NCI-H187 treated with DMSO at 0.1 percent for 48 hours (cell line): ENCODE measurements at regions not wholly inside any gene's neighbourhood (a gene's known extent, or its start where the extent isn't known, plus 50 kb on each side); places are given as distances from the start of the nearest gene placed in this dataset.

Source experiments
- DNase-seq: peaks from one replicate; lab custom pipeline; 2025; lab: John Stamatoyannopoulos, UW

DNA sequence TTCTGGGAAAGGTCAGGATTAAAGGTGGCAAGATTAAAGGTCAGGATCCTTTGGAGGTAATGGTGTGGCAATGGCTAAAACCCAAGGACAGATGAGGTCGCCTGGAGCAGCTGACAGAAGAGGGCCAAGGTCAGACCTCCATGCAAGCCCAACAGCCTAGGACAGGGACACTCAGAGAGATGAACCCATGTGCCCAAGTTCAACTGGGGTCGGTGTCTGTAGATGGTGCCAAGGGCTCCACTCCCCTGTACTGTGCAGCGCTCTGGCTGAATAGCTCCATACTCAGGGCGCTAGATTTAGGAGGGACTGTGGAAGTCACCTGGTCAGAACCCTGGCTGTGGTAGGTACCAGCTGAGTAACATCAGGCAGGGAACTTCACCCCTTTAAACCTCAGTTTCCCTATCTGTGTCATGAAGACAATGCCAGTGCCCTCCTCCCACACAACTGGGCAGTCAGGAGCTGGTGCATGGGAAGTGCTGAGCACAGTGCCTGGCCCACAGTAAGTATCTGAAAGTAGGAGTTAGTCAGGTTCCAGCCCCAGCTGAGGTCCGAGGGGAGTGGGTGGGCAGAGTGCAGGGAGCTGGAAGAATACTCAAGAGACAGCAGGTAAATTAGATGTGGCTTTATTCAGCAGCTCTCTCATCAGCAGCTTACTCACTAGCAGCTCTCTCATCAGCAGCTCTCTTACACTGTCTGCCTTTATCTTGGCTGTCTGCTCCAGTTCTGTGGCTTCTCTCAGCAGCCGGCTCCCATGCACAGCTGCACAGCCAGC lies 327.1 kb downstream of the GLRX3 start:
- DNase-seq = no peak

DNA sequence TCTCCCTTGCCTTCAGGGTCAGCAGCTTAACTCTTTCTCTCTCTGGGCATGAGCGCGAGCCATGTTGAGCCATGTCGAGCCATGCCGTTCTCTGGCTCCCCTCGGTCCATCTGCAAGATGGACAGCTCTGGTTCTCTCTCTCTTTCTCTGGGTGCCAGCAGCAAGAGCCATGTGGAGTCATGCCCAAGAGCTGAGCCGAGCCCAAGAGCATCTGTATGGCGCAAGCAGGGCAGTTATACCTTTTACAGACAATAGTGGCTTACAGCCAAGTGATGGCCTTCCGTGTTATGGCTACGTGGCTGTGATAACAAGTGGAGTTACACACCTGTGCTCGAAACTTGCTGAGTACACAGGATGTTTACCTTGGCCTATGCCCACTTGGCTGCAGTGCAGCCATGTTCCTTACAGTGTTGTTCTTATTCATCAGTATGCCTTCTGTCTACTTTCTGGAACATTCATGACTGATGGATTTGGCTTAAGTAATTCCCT lies 327.7 kb downstream of the GLRX3 start:
- no peak for DNase-seq

DNA sequence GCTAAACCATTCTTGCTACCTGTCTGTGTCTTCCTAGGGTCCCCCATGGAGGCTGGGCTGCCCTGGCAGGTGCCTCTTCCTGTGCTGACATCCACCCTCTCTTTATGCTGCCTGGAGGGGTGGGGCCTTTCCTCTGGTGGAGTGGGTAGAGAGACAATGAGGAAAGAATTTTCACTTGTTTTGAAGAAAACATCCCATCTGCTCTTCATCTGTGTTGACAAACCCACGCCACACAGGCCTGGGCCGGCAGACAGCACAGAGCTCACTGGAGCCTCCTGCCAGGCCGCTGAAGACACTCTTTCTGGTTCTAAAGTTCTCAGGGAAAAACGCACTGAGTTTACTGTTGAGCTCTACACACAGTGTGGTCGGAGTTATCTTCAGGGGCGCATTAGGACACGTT lies 328.2 kb downstream of the GLRX3 start:
- DNase-seq = no peak

DNA sequence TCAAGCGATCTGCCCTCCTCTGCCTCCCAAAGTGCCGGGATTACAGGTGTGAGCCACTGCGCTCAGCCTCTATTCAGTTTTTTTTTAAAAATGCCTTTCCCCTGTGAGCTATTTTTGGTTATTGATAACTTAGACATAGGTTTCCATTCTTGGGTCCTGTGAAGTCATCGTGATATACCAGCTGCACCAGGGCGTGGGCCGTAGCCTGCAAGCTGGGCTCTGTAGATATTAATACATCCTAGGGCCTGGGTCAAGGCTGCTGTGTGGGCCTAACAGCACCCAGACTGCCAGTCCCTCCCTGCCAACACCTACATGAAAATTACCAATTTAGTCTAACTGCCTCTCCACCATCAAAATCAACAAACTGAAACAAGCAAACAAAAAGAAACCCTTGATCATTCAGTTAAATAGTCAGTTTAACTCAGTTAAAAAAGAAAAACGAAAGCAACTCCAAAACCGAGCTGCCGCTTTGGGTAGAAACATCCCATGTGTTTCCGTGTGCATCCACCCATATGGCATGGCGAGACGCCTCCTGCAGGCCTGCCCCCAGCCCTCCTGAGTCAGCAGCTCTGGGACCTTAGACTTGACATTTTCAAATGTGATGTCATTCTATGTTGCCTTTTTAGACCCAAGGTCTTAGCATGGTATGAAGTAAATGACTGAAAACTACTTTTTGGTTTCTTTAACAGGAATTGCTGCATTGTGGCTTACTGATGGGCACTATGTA lies 330.2 kb downstream of the GLRX3 start:
- no peak for DNase-seq

DNA sequence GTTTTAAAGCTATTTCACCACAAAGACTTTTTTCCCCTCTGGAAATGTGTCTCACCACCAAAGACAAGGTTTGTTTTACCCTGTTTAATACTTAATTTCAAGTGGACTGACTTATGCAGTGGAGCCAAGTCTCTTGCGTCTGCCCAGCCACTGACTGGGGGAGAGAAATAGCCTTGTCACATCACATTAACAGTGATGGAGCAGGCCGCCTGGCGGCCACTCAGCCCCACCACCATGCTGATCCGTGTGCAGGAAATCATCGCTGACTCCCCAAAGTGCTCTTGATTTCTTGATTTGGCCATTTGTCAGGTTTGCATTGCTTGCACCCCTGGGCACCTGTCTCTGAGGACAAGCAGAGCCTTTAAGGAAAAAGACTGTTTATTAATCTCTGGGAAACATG lies 334.1 kb downstream of the GLRX3 start:
- DNase-seq = no peak

DNA sequence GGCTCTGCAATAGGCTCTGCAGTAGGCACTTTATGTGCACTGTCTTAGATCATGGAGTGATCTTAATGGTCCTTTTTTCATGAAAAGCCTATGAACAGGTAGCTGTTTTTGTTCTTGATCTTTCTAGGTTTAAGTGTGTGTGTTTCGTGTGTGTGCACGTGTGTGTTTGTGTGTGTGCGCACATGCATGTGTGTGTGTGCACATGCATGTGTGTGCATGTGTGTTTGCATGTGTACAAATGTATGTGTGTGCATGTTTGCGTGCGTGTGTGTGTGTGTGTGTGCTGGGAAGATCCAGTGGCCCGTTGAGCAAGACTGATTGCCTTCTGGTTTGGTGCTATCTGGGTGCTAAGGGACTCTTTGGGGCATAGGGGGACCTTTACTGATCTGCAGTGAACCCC lies 334.8 kb downstream of the GLRX3 start:
- no peak for DNase-seq

DNA sequence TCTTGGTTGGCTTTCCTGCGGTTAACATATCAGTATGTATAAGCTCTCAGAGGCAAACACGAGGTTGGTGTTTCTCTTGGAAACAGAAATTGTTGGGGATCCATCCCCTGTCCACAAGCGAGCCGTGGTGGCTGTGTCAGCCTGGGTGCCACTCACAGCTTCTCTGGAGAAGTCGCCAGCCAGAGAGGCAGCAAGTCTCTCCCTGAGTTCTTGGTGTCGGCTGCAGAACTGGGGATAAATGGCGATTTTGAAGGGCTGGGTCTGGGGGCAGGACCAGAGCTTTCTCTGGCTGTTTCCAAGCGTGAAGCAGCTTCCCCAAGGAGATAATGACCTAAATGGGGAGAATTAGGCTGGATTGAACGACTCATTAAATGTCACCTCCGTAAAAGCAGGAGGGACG lies 335.3 kb downstream of the GLRX3 start:
- no peak for DNase-seq

DNA sequence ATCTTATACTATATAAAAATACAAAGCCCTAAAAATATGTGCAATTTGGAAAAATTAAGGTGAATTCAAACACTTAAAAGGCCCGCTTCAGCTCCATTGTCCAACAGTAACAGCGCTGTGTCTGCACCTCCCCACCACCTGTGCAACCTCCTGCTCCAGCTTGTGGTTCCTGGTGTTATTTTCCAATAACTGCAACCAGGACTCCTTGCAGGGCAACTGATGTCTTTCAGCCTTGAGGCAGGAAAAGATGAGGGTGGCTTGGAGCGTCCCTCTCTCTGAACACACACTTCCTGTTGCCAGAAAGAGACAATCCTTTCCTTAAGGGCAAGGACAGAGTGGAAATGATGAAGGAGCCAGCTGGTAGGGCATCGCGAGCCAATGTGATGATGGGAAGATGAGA lies 336.0 kb downstream of the GLRX3 start:
- no peak for DNase-seq

DNA sequence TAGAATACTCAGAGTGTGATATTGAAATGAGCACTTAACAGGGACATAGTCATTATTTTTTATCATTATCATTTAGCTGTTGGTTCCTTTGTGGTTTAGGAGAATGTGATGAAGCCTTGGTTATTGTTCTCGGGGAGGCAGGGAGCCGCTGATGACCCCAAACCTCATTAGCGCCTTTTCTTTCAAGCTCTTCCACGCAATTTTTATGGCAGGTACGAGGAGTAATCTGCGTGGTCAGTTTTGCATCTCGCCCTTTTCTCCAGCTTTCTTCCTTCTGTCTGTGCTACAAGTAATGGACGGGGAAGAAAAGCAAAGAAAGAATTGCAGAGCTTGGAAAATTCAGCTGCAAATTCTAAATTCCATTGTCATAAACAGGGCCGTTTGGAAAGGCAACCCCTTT lies 338.4 kb downstream of the GLRX3 start:
- no peak for DNase-seq

DNA sequence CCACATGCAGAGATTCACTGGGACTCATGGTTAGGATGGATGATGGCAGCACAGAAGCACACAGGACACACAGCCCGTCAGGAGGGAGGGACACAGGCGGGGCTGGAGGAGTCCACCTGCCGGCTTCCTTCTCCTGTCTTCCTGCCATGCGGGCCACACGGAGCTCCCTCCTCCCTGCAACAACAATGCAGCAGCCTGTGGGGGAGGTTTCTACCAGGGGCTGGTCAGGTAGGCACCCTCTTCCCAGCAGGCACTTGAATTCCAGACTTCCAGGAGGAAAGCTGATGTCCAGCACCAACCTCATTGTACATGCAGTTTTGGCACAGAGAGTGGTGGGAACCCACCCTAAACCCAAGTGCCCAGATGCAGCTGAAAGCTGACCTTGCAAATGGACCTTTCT lies 341.2 kb downstream of the GLRX3 start:
- no peak for DNase-seq

DNA sequence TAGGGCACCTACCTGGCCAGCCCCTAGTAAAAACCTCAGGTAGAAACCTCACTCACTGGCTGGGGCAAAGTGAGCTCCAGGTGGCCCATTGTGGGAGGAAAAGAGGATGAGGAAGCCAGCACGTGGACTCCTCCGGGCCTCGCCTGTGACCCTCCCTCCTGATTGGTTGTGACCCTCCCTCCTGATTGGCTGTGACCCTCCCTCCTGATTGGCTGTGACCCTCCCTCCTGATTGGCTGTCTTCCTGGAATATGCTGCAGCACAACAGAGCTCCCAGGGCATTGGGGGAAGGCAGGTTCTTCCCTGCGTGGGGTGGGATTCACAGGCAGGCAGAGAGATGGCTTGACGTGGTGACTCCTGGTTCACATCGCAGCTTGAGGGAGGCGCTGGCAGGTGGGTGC lies 343.0 kb downstream of the GLRX3 start:
- DNase-seq = no peak

DNA sequence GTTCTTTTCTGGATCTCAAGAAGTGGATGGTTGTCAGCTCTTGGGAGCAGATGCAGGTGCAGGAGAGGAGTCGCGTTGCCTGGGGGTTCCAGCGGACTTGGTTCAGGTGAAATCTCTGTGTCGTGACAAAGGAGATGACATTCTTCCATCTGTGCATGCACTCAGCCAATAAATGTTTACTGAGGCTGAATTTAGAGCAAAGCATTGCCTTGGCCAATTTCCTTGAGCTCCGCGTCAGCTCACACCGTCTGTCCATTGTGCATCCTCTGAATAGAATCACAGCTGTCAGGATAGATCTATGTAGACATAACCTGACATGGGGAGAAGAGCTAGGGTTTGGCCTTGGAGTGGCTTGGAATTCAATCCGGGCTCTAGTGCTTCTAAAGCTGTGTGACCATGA lies 343.7 kb downstream of the GLRX3 start:
- no peak for DNase-seq

DNA sequence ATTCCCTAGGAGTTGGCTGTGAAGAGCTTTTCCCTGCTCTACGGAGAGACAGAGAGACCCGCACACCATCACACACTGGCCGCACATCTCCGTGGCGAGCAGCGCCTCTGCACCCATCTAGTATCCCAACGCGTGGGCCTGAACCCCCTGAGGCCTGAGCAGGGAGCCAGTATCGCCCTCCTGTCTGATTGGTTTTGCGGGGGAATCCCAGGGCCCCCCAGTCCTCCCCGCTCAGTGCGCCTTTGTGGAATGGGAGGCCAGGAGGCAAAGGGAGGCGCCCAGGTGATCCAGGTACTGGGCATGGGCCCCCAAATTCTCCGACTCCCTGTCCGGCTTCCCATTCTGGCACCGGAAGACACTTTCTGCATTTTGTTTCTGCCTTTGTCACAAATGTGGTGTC lies 344.3 kb downstream of the GLRX3 start:
- no peak for DNase-seq

DNA sequence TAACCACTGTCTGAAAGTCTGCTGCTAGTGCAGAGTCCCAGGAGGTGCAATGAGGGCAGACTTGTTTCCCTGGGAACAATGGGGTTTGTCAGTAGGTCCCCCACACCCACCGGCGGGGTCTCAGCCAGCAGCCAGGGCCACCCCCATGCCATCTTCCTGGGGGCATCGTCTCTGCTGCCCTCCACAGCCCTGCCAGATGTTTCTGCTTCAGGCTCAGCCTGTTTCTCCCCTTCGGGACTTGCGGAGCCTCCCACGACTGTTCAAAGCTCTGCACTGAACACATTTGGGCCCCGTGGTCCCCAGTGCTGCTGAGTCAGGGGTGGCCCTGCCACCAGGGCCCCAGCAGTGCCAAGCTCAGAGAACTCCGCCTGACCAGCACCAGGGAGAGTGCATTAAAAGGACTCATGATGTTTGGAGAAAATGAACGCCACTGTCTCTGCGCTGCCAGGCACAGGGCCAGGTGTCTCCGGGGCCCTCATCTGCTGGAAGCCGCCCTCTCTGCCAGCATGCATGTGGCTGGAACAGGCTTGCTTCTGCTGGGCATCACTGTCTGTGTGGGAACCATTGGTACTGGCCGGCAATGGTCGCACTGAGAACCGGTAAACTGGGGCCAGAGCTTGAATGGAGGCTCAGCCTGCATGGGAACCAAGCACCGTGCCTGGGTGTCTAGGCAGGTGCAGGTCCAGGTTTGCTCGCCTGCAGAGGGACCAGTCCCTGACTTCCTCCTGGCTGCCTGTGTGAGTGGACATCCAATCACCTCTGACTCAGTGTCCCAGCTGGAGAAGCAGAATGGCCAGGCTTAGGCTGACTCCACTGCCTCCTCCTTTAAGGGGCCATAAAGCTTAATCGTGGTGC lies 345.1 kb downstream of the GLRX3 start:
- no peak for DNase-seq

DNA sequence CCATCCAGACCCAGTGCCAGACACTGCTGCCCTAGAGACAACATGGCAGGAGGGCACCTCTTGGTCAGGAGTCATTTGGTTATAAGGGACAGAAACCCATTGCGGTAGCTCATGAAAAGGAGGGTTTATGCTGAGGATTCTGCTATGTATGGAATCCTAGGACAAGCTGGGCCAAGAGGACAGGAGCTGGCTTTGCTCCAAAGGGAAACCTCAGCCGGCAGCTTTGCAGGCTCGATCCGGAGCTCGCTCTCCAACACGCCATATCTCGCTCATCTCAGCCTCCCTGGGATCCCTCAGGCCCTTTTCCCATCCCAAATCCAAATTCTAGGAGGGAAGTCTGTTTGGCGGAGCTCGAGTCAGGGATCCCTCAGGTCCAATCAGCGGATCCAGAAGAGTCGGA lies 345.7 kb downstream of the GLRX3 start:
- DNase-seq = no peak

DNA sequence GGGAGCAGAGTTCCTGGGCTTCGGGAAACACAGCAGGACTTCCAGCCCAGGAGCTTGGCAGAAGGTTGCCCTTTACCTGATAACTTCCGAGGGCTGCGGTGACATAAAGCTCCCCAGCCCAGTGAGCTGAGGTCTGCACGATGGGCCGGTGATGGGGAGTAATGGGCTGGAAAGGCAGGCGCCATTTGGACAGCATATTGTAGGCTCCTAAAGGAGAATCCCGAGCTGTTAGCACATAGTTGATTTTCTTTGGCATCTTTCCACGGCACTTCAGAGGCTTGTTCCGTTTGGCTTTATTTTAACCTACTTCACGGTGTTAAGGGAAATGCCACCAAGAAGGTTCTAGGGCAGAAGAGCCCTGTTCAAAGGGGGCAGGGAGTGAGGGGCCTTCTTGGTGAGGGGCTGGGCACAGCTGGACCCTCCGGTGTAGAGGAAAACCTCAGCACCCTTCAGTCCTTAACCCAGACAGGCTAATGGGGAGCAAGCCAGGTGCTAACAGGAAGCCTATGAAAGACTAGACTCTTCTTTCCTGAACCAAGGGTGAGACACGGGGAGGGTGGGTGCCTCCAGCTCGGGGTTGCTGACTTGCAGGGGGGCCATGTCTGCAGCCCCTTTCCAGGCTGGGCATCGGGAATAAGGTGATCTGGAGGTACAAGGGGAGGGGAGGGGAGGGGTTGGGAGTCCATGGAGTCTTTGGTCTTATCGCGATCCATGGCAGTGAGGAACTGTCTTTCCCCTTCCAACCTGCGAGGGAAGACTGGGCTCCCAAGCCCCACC lies 347.7 kb downstream of the GLRX3 start:
- DNase-seq = no peak

DNA sequence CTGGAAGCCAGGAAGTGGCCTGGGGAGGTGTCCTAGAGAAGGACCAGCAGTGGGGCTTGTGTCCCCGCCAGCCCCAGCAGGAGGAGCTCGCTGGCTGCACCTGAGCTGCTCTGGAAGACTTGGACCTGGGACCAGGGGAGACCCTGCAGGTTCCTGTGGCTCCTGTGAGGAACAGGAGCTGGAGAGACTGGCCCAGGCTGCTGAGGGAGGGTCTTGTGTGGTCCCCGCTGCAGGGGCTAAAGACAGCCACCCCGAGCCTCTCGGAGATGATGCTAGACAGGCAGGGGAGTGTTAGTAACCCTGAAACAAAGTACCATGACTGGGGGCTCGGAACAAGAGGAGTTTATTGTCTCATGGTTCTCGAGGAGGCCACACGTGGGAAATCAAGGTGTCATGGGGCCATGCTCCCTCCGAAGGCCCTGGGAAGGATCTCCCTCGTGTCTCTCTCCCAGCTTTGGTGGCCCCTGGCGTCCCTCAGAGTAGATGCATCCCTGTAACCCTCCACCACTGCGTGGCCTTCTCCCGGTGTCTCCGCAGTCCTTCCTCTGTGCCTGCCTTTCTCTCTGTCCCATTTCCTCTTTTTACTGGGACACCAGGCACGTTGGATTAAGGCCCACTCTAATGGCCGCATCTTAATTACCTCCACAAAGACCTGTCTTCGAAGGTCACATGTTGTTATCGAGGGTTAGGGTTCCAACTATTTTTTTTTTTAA lies 348.4 kb downstream of the GLRX3 start:
- no peak for DNase-seq

DNA sequence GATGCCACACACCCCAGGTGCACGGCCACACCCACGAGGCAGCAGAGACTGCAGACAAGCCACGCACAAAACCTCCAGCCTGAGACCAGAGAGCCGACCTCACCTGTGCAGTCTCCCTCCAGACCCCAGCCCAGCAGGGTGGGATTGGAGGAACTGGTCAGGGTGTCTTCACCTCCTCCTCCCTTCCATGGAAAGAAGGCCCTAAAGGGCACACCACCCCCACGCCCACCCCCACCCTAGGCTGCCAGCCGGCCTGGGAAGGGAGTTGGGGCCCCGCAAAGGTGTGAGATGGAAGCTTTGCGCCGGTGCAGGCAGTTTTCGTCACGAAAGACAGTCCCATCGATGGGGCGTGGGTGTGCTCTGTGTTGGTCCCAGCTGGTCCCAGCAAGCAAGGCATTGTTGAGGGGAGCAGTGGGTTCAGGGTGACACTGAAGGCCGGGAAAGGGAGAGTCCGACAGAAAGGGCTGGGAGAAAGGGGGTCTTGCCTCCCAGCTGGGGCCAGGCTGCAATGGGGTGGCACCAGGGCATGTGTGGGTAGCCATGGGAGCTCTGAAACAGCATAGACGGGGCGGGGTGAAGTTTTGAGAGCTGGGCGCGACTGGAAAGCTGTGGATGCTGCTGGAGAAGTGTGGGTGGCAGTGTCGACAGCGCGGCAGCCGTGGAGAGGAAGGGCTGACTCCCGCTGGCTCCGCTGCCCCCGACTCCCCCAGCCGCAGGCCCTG lies 349.2 kb downstream of the GLRX3 start:
- DNase-seq = no peak

DNA sequence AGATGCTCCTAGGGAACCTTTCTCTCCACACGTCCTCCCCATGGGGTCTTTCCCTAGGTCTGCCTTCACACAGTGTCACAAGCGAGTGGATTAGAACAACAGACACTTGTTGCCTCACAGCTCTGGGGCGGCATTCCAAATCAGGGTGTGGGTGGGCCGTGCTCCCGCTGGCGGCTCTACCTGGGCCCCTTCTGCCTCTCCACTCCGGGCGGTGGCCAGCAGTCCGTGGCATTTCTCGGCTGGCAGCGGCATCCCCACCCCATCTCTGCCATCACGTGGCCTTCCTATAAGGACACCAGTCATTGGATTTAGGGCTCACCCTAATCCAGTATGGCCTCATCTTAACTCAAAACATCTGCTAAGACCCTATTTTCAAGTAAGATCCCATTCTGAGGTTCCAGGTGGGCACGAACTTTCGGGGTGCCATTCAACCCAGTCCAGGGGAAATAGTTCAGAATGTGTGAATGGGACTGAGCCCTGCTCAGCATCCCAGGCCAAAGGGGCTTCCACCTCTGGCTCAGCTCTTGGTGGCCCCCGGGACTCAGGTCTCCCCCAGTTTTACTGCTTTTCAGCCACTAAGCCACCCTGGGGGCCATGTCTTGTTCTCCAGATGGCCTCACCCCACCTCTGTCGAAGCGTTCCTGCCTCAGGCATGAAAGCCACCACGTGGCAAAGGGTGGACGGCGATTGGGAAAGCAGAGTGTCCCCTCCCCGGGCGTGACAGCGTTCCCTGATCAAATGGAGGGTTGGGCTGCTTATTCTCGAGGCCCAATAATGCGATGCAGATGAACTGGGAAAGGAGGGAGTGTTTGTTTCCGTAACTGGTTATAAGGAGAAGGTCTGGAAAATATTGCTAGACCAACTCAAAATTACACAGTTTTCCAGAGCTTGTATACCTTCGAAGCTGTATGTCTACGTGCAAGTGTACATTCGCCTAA lies 350.0 kb downstream of the GLRX3 start:
- DNase-seq = no peak
